Mucosa of stomach (tissue), 1 donor: ENCODE measurements at regions not wholly inside any gene's neighbourhood (a gene's known extent, or its start where the extent isn't known, plus 50 kb on each side); places are given as distances from the start of the nearest gene placed in this dataset.
"Not testable (repeated sequence)": the region's sequence is repeated elsewhere in the genome, so short reads cannot be mapped to it uniquely, and the experiment has no call there.

Experiments used
- H3K27me3 ChIP-seq: one replicate; pipeline ENCODE4 v1.7.0; 2013; ENCODE audit warnings: mild to moderate bottlenecking, low read length; ENCODE audit not compliant: control insufficient read depth, insufficient read depth
- H3K36me3 ChIP-seq: one replicate; pipeline ENCODE4 v1.7.0; 2013; ENCODE audit warnings: low read length; ENCODE audit not compliant: control insufficient read depth, insufficient read depth
- H3K4me1 ChIP-seq: one replicate; pipeline ENCODE4 v1.7.0; 2013; ENCODE audit warnings: mild to moderate bottlenecking, low read length; ENCODE audit not compliant: control insufficient read depth, insufficient read depth
- H3K4me3 ChIP-seq: one replicate; pipeline ENCODE4 v1.7.0; 2013; ENCODE audit warnings: low read length
- H3K9ac ChIP-seq: one replicate; pipeline ENCODE4 v1.7.0; 2013; ENCODE audit warnings: mild to moderate bottlenecking, low read length, moderate library complexity
- H3K9me3 ChIP-seq: one replicate; pipeline ENCODE4 v1.7.0; 2013; ENCODE audit warnings: mild to moderate bottlenecking, low read length, moderate library complexity; ENCODE audit not compliant: control insufficient read depth
- donor health status: Pancreatic carcinoma.

DNA sequence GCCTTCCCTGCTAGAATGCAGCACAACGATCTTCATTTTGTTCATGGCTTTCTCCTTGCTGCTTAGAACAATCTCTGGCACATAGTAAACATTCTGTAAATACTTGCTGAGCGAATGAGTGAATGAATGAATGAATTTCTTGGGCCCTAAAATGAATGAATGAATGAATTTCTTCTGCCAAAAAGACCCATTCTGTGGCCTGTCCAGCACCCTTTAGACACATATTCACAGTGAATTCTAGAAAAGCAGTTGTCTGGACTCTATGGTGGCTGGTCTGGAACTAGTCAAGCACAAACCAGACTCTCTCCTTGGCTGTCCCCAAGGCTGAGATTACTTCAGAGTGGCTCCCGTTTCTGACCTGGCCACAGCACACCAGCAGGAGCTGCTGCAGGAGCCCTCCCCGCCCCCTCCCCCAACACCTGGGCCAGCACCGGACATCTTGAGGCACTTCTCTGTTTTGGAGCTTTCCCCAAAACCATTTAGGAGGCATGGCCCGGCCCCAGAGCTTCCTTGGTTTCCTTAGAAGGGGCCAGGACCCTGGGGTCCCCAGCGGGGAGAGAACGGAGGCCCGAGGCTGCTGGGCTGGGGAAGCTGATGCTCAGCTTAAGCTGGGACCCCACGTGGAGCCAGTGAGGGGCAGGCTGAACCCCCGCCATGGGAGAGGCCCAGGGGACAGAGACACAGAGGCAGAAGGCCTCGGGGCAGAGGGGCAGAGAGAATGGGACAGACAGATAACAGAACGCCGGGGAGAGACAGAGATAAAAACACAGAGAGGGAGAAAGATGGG is 159.0 kb downstream of the ZFP36L2 start:
- Histone ChIP-seq H3K9me3 (no peaks in the 10 kb centered on the region), H3K9ac (no peak overlapping the region), H3K4me3 (no peak overlapping the region), H3K4me1 (peaks cover 16% of the 10 kb centered on the region), H3K27me3 (no peaks in the 10 kb centered on the region), H3K36me3 (no peaks in the 10 kb centered on the region)

DNA sequence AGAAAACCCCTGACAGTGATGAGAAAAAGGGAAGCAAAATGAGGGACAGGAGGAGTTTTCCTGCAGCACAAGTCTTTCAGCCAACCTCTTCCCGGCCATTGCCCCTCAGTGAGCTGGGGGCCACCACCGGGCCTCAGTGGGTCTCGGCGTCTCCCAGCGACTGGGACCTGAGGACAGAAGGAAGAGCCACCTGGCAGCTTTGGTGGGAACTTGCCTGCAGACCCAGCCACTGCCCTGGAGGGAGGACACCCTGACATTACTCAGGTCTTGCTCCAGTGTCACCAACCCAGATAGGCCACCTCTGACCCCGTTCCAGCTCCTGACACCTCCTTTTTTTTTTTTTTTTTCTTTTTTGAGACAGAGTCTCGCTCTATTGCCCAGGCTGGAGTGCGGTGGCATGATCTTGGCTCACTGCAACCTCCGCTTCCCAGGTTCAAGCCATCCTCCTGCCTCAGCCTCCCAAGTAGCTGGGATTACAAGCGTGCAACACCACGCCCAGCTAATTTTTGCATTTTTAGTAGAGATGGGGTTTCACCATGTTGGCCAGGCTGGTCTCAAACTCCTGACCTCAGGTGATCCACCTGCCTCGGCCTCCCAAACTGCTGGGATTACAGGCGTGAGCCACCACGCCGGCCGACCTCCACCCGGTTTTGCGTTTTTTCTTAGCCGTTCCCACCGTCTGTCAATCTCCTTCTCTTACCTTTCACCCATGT is 159.7 kb downstream of the ZFP36L2 start:
- H3K4me1 ChIP-seq = peaks cover 11% of the 10 kb centered on the region

DNA sequence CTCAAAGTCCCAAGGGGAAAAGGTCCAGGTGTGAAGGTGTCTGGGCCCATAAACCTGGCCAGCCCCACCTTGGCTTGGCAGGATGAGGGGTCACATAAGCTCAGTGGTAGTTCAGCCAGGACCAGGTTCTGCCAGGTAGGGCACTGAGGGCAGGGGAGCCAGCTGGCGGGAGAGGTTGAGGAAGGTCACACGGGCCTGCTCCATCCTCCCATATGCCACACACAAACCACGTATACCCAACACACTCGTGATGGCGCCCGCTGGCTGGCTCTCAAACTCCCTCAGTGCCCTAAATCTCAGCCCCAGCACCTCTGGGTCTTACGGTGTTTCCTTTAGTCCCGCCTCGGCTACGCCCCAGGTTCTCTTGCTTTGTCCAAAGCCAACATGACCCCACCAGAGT is 160.5 kb downstream of the ZFP36L2 start:
- no peak overlapping the region for H3K9ac ChIP-seq
- H3K36me3 ChIP-seq = no peaks in the 10 kb centered on the region
- H3K4me1 ChIP-seq = peaks cover 11% of the 10 kb centered on the region
- H3K9me3 ChIP-seq = no peaks in the 10 kb centered on the region
- H3K4me3 ChIP-seq = no peak overlapping the region
- no peaks in the 10 kb centered on the region for H3K27me3 ChIP-seq

More for the DNA sequence above, 159.7 kb downstream of the ZFP36L2 start:
- not testable (repeated sequence) for H3K36me3 ChIP-seq, H3K4me3 ChIP-seq, H3K27me3 ChIP-seq, H3K9ac ChIP-seq, H3K9me3 ChIP-seq

DNA sequence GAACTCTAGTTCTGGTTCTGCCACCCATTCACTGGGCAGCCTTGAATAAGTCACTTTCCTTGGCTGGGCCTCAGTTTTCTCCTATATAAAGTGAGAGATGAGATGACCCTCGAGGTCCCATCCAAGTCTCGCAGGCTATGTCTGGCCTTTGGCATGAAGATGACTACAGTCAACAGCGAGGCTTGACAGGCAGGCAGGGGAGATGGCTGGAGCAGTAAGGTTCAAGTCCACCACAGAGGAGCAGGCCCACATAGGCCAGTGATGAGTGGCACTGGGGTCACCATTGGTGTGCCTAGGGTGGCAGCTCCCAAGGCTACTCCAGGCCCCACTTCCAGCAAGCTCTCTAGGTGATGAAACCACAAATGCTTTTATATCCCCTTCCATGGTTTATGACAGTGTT is 161.4 kb downstream of the ZFP36L2 start:
- Histone ChIP-seq H3K36me3 (no peaks in the 10 kb centered on the region), H3K4me3 (no peak overlapping the region), H3K4me1 (peaks cover 5% of the 10 kb centered on the region), H3K9ac (no peak overlapping the region), H3K27me3 (no peaks in the 10 kb centered on the region), H3K9me3 (no peaks in the 10 kb centered on the region)

DNA sequence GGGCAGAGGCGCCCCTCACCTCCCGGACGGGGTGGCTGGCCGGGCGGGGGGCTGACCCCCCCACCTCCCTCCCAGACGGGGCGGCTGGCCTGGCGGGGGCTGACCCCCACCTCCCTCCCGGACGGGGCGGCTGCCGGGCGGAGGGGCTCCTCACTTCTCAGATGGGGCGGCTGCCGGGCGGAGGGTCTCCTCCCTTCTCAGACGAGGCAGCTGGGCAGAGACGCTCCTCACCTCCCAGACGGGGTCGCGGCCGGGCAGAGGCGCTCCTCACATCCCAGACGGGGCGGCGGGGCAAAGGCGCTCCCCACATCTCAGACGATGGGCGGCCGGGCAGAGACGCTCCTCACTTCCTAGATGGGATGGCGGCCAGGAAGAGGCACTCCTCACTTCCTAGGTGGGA is 163.3 kb downstream of the ZFP36L2 start:
- H3K36me3 ChIP-seq, H3K27me3 ChIP-seq, H3K9me3 ChIP-seq, H3K9ac ChIP-seq, H3K4me1 ChIP-seq, H3K4me3 ChIP-seq: not testable (repeated sequence)

DNA sequence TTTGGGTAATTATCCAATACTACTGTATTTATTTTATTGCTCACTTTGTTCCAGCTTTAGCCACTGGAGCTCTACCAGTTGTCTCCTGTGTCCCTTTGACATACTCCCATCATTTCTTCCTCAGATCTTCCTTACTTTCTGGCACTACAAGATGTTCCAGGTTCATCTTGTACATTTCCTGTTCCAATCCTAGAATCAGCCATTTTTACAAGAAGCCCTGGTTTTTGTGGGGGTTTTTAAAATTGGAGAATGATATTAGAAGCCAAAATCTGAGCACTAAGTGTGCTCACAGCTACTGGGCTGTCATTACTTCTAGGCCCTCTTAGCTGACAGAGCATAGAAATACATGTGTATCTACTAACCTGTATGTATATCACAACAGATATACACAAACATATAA is 164.3 kb downstream of the ZFP36L2 start:
- no peaks in the 10 kb centered on the region for H3K36me3 ChIP-seq
- peaks cover 7% of the 10 kb centered on the region for H3K4me1 ChIP-seq
- H3K4me3 ChIP-seq = no peak overlapping the region
- H3K9ac ChIP-seq = no peak overlapping the region
- no peaks in the 10 kb centered on the region for H3K27me3 ChIP-seq
- no peaks in the 10 kb centered on the region for H3K9me3 ChIP-seq

DNA sequence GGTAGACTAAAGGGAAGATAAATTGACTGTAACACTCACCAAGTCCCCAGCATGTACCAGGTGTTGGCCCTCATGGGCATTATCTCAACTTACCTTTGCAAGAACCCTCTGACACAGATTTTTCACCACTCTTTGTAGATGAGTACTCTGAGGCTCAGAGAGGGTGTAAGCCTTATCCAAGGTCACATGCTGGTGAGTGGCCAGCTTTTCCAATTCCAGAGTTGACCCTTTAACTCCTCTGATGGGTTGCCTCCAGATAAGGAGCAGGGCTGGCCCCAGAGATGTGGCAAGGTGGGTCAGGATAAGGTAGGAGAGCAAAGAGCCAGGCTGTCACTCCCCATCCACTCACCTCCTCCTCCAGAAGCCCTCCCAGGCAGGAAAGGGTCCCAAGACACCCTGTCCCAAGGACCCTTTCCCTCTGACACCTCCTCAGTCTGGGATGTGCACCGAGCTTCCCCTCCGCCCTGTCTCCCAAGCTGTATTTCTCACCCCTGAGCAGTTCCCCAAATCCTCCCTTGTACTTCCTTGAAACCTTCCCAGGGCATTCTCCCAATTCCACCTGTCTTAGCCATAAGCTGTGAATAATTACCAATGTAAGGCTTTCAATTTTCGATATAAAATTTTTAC is 165.9 kb downstream of the ZFP36L2 start:
- H3K9ac ChIP-seq = no peak overlapping the region

DNA sequence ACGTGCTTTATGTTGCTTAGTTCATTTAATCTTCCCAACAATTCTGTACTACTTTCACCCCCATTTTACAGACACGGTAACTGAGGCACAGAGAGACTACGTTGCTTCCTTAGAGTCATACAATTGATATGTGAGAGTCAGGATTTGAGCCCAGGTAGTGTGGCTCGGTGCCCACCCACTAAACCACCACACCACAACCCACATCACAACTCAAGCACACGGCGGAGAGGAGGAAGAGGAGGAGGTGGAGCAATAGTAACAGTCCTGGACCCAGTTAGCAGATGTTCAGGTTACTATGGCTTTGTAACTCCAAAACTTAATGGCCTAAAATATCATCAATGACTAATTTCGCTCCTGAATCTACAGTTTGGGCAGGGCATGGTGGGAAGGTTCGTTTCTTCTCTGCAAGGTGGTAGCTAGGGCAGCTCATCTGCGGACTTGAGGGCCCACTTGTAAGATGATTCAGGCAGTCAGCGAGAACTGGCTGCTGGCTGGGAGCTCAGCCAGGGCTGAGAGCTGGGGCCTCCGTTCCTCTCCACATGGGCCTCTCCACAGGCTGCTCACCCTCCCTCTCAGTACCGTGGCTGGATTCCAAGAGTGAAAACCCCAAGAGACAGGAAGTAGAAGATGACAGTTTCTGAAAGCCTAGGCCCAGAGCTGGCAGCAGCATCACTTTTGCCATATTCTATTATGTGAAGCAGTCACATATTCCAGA is 167.1 kb downstream of the ZFP36L2 start:
- Histone ChIP-seq H3K27me3 (no peaks in the 10 kb centered on the region), H3K9ac (no peak overlapping the region), H3K4me3 (no peak overlapping the region), H3K4me1 (peaks cover 16% of the 10 kb centered on the region), H3K36me3 (no peaks in the 10 kb centered on the region), H3K9me3 (no peaks in the 10 kb centered on the region)

More for the DNA sequence above, 165.9 kb downstream of the ZFP36L2 start:
- Histone ChIP-seq H3K36me3 (no peaks in the 10 kb centered on the region), H3K27me3 (no peaks in the 10 kb centered on the region), H3K4me3 (no peak overlapping the region), H3K4me1 (peaks cover 11% of the 10 kb centered on the region), H3K9me3 (no peaks in the 10 kb centered on the region)

DNA sequence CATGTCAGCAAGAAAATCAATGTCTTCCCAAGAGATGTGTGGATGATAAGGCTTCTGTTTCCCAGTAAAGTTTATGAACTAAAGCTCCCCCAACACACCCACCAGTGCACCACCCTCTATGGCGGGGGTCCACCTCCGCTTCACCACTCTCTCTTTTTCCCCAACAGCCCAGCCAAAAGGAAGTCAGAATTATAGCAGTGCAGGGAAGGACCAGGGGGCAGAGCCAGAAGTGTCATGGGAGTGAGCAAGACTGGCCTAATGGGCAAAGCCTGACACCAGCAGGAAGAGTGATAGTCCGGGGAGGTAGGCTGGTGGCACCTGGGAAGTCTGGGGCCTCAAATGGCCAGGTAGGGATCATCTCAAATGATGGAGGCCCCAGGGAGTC is 167.7 kb downstream of the ZFP36L2 start:
- Histone ChIP-seq H3K4me1 (peaks cover 22% of the 10 kb centered on the region), H3K27me3 (no peaks in the 10 kb centered on the region), H3K9ac (no peak overlapping the region), H3K9me3 (no peaks in the 10 kb centered on the region), H3K36me3 (no peaks in the 10 kb centered on the region), H3K4me3 (no peak overlapping the region)

DNA sequence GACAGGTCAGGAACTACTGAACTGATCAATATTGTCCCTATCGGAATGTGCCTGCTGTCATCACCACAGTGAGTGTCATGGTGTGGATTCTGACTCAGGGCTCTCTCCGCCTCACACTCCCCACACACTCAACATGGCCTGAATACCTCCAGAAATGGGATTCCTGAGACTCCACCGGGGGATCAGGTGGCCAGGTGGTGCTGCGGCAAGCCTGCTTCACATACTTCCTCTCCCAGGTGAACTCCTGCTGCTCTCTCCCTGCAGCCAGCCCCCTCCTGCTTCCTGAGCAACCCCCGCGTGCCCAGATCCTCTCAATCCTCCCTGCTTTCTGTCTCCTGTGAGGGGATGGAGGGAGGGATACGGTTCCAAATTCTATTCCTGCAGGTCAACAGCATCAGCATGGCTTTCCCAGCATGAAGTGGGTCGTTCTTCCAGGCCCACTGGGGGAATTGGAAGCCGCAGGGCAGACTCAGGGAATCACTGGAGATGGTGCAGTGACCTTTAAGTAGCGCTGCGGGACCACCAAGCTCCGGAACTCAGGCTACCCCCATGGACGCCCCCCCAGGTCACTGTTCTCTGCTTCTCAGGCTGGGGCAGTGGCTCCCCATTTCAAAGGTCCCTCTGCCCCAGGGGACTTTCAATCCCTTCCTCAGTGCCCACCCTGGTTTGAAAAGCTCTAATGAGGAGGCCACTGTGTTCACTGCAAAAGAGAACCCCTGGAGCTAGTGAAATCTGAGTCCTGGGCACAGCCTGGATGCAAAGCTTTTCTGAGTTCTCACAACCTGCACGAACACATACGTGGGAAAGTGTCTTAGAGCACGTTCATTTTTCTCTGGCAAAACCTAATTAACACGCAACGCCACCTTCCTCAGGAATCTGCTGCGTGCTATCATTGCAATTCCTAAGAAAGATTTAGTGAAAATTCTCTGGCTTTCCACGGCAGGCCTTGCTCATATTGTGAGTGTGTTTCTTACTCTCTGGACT is 168.4 kb downstream of the ZFP36L2 start:
- peaks cover 24% of the 10 kb centered on the region for H3K4me1 ChIP-seq
- H3K9ac ChIP-seq = no peak overlapping the region
- H3K36me3 ChIP-seq = no peaks in the 10 kb centered on the region
- H3K4me3 ChIP-seq = no peak overlapping the region
- H3K9me3 ChIP-seq = no peaks in the 10 kb centered on the region
- no peaks in the 10 kb centered on the region for H3K27me3 ChIP-seq

DNA sequence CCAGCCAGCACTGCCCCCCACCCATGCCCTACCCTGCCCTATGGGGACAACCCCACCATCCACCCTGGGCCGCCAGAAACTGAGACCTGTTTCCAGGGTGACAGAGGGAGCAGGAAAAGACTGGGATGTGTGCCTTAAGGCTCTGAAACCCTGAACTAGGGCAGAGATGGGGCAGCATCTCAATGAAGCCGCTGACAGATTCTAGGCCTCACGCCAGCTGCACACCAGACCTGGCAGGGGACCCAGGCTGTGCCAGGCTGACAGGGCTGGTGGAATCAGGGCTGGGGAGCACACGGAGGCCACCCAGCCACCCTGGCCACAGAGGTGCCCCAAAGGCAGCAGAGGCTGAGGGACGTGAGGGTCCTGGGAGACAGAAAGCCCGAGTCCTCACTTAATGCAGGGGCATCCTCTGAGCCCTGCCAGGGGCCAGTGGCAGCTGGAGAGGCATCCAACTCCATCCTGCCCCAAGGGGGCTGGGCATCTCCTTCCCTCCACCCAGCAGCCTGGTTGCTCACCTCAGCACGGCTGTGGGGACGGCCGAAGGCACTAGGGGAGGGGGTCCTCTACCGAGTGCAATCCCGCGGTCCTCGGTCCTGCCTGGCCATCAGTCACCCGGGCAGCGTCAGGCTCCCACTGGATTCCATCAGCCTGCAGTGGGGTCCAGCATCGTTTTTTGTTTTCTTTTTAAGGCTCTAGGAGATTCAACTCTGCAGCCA is 169.2 kb downstream of the ZFP36L2 start:
- H3K9ac ChIP-seq = no peak overlapping the region
- peaks cover 32% of the 10 kb centered on the region for H3K4me1 ChIP-seq
- H3K36me3 ChIP-seq = no peaks in the 10 kb centered on the region
- H3K27me3 ChIP-seq = no peaks in the 10 kb centered on the region
- H3K9me3 ChIP-seq = no peaks in the 10 kb centered on the region
- H3K4me3 ChIP-seq = no peak overlapping the region
